SK-N-SH (cell line): ENCODE measurements at regions not wholly inside any gene's neighbourhood (a gene's known extent, or its start where the extent isn't known, plus 50 kb on each side); places are given as distances from the start of the nearest gene placed in this dataset.

Experiments used
- CTCF ChIA-PET: fragments of 300-600, 350-600 bp; formaldehyde crosslinking; extraction: SDS; loops from one replicate; lab custom pipeline; 2021; lab: Yijun Ruan, JAX
- POLR2A ChIA-PET: fragments of 350-600 bp; sonication (Branson Sonifier 250); formaldehyde crosslinking; extraction: SDS; loops from one replicate; lab custom pipeline; 2020; ENCODE audit warnings: antibody characterized with exemption, inconsistent platforms; lab: Yijun Ruan, JAX
- DNase-seq: peaks from one replicate; pipeline ENCODE4 v3.0.0; 2012
- H2AFZ ChIP-seq: fragments of 200-600 bp; sonication (generic); 2 replicates; pipeline ENCODE4 v1.8.1; 2016; ENCODE audit warnings: antibody characterized with exemption, mild to moderate bottlenecking, low read depth
- H3F3A ChIP-seq: fragments of 200-600 bp; sonication (generic); replicated peaks from 2 replicates; pipeline ENCODE3; 2016; ENCODE audit warnings: antibody characterized with exemption, mild to moderate bottlenecking; ENCODE audit not compliant: insufficient read depth
- H3K27ac ChIP-seq, 2 experiments: fragments of 200-500 bp in 1 of 2; fragments of 200-600 bp in 1 of 2; sonication (Bioruptor generic) in 1 of 2; sonication (generic), shearing (Covaris generic) in 1 of 2; 2 replicates each; pipeline versions ENCODE4 v1.5.1 to v1.6.1; 2014 to 2016; ENCODE audit warnings: low read depth in 2 of 2, inconsistent platforms in 1 of 2, low read length in 1 of 2, mild to moderate bottlenecking in 1 of 2, mixed read lengths in 1 of 2
- H3K27me3 ChIP-seq: fragments of 200-600 bp; sonication (generic), shearing (Covaris generic); 2 replicates; pipeline ENCODE4 v1.6.1; 2016; ENCODE audit warnings: mixed run types; ENCODE audit not compliant: insufficient read depth
- H3K36me3 ChIP-seq, 2 experiments: fragments of 200-500 bp in 1 of 2; fragments of 200-600 bp in 1 of 2; sonication (Bioruptor generic) in 1 of 2; sonication (generic) in 1 of 2; replicated peaks in 1 of 2; 2 replicates each; pipeline versions ENCODE3 to v1.5.1; 2014 to 2016; ENCODE audit warnings: low read length in 1 of 2, mild to moderate bottlenecking in 1 of 2; ENCODE audit not compliant: insufficient read depth in 2 of 2, control insufficient read depth in 1 of 2
- H3K4me1 ChIP-seq, 2 experiments: fragments of 200-500 bp in 1 of 2; fragments of 200-600 bp in 1 of 2; sonication (Bioruptor generic) in 1 of 2; sonication (generic), shearing (Covaris generic) in 1 of 2; 2 replicates each; pipeline versions ENCODE4 v1.5.1 to v1.6.1; 2014 to 2016; ENCODE audit warnings: low read depth in 1 of 2, low read length in 1 of 2, mixed run types in 1 of 2; ENCODE audit not compliant: insufficient read depth in 2 of 2, control insufficient read depth in 1 of 2
- H3K4me2 ChIP-seq: fragments of 200-600 bp; sonication (generic), shearing (Covaris generic); 2 replicates; pipeline ENCODE4 v1.6.1; 2017; ENCODE audit warnings: mixed run types
- H3K4me3 ChIP-seq, 2 experiments: fragments of 200-500 bp in 1 of 2; fragments of 200-600 bp in 1 of 2; sonication (Bioruptor generic) in 1 of 2; sonication (generic), shearing (Covaris generic) in 1 of 2; 2 replicates each; pipeline versions ENCODE4 v1.5.1 to v1.8.1; 2014 to 2016; ENCODE audit warnings: low read depth in 2 of 2, inconsistent platforms in 1 of 2, low read length in 1 of 2, mild to moderate bottlenecking in 1 of 2, mixed read lengths in 1 of 2, moderate library complexity in 1 of 2
- H3K79me2 ChIP-seq: fragments of 200-600 bp; sonication (generic); 2 replicates; pipeline ENCODE4 v1.8.1; 2017; ENCODE audit warnings: mild to moderate bottlenecking; ENCODE audit not compliant: insufficient read depth
- H3K9ac ChIP-seq: fragments of 200-600 bp; sonication (generic); 2 replicates; pipeline ENCODE4 v1.6.1; 2017; ENCODE audit warnings: mixed run types
- H3K9me2 ChIP-seq: fragments of 200-600 bp; sonication (generic); 2 replicates; pipeline ENCODE4 v1.6.1; 2017; ENCODE audit warnings: mixed run types
- H3K9me3 ChIP-seq: fragments of 200-600 bp; sonication (generic); 2 replicates; pipeline ENCODE4 v1.6.1; 2017; ENCODE audit warnings: mixed run types, mild to moderate bottlenecking, moderate library complexity
- H4K20me1 ChIP-seq: fragments of 200-600 bp; sonication (generic); 2 replicates; pipeline ENCODE4 v1.6.1; 2017; ENCODE audit warnings: mild to moderate bottlenecking, mixed run types; ENCODE audit not compliant: insufficient read depth
- CHD2 ChIP-seq: fragments of 150-350 bp; IDR thresholded peaks from 2 replicates; pipeline ENCODE4 v1.6.1; 2018; ENCODE audit warnings: low read length; ENCODE audit not compliant: partially characterized antibody
- EP300 ChIP-seq, 2 experiments: IDR thresholded peaks; 2 replicates each; pipeline versions ENCODE4 v1.4.0 to v1.6.1; 2012; ENCODE audit warnings: borderline replicate concordance in 1 of 2, low read depth in 1 of 2, low read length in 1 of 2
- FOSL2 ChIP-seq: IDR thresholded peaks from 2 replicates; pipeline ENCODE4 v1.4.0; 2012; ENCODE audit warnings: low read depth, mild to moderate bottlenecking, moderate library complexity, borderline replicate concordance
- FOXJ3 ChIP-seq: sonication (generic); formaldehyde crosslinking; IDR thresholded peaks from 2 replicates; pipeline ENCODE4 v1.5.1; 2020; ENCODE audit warnings: mild to moderate bottlenecking, missing genetic modification reagents
- GABPA ChIP-seq: IDR thresholded peaks from 2 replicates; pipeline ENCODE4 v1.4.0; 2012; ENCODE audit warnings: low read depth, mild to moderate bottlenecking
- JUND ChIP-seq: IDR thresholded peaks from 2 replicates; pipeline ENCODE4 v1.4.0; 2012
- MEF2A ChIP-seq: IDR thresholded peaks from 2 replicates; pipeline ENCODE4 v1.4.0; 2012; ENCODE audit warnings: low read depth, borderline replicate concordance
- MXI1 ChIP-seq: IDR thresholded peaks from 2 replicates; pipeline ENCODE4 v1.6.1; 2012; ENCODE audit warnings: mild to moderate bottlenecking, low read depth, low read length, improper control_type of control experiment
- NFIC ChIP-seq: IDR thresholded peaks from 2 replicates; pipeline ENCODE4 v1.4.0; 2012; ENCODE audit warnings: borderline replicate concordance
- RAD21 ChIP-seq: IDR thresholded peaks from 2 replicates; pipeline ENCODE4 v1.6.1; 2012; ENCODE audit warnings: mild to moderate bottlenecking, low read length
- SIN3A ChIP-seq: IDR thresholded peaks from 2 replicates; pipeline ENCODE4 v1.6.1; 2012; ENCODE audit warnings: low read depth, mild to moderate bottlenecking, low read length, moderate library complexity, borderline replicate concordance
- TCF12 ChIP-seq: IDR thresholded peaks from 2 replicates; pipeline ENCODE4 v1.4.0; 2012
- WGBS: methylation state at CpG from one replicate; pipeline ENCODE4 v1.1.6; 2017; ENCODE audit warnings: low lambda C conversion rate; 5-methylcytosine and 5-hydroxymethylcytosine counted together
- TF ChIP-seq, protein P1 (sequence below): fragments of 150-350 bp; IDR thresholded peaks from 2 replicates; pipeline ENCODE4 v1.6.1; 2016; ENCODE audit warnings: mild to moderate bottlenecking, low read depth, low read length
- TF ChIP-seq, protein P2 (sequence below): IDR thresholded peaks from 2 replicates; pipeline ENCODE4; 2012
- TF ChIP-seq, protein P3 (sequence below): IDR thresholded peaks from 2 replicates; pipeline ENCODE4 v1.4.0; 2012; ENCODE audit warnings: low read depth, borderline replicate concordance
- TF ChIP-seq, protein P4 (sequence below): IDR thresholded peaks from 2 replicates; pipeline ENCODE4 v1.6.1; 2012; ENCODE audit warnings: mild to moderate bottlenecking, low read depth, low read length, moderate library complexity
- TF ChIP-seq, protein P5 (sequence below): IDR thresholded peaks from 2 replicates; pipeline ENCODE4 v1.4.0; 2012; ENCODE audit warnings: low read depth

DNA sequence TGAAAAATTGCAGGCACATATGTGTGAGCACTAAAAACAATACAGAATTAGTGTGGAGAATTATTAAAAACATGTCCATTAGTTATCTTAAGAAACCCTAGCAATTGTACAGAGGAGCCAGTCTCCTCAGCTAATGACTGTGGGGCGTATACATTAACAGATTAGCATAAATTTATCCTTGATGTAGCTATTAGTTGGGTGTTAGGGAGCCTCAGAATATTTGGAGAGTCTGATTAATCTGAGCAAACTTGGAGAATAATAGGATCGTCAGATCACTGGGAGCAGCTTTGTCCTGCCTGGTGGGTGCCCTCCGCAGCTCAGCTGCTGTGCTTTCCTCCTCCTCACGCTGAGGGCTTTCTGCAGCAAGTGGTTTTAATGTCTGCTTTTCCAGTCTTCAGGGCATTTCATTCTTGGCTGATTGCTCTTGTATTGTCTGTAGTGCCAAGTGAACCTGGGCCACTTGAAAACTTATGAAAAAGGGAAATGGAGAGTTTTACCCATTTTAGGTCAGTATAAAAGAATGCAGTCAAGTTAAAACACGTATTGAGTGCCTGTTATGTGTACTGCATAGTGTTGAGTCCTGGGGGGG is 417.4 kb upstream of the SEMA6D start:
- CTCF ChIA-PET, result interaction anchor here (2.2 kb wide), 1 partner anchor 13 kb away, joined by 4 read pairs; no protein-coding TSS in a partner anchor
- no peak for DNase-seq
- no peak overlapping the region for H3K4me2 ChIP-seq
- no peak overlapping the region for H3K4me3 ChIP-seq
- no peaks in the 10 kb centered on the region for H3K9me2 ChIP-seq
- WGBS, result 46% methylated on average over 5 of the region's 5 CpGs
- no peaks in the 10 kb centered on the region for H3K79me2 ChIP-seq
- H3K4me1 ChIP-seq, result peaks cover 0 to 5% of the 10 kb centered on the region in 2 experiments; a peak in 3 of 4 replicates
- POLR2A ChIA-PET, result no interaction called here
- no peak overlapping the region for H3K9ac ChIP-seq
- no peak overlapping the region for H2AFZ ChIP-seq
- H3K36me3 ChIP-seq, result no peaks in the 10 kb centered on the region
- TF ChIP-seq RAD21 (no peak), GABPA (no peak), MXI1 (no peak), FOSL2 (no peak), SIN3A (no peak), TCF12 (no peak), MEF2A (no peak), NFIC (no peak), FOXJ3 (CRISPR knock-in tag) (no peak), EP300 (IDR thresholded peaks at IDR 0.05; ENCODE audit: borderline replicate concordance in 1 of 2, low read depth in 1 of 2, low read length in 1 of 2) (no peak), CHD2 (no peak), JUND (no peak)
- TF ChIP-seq, protein P1, sequence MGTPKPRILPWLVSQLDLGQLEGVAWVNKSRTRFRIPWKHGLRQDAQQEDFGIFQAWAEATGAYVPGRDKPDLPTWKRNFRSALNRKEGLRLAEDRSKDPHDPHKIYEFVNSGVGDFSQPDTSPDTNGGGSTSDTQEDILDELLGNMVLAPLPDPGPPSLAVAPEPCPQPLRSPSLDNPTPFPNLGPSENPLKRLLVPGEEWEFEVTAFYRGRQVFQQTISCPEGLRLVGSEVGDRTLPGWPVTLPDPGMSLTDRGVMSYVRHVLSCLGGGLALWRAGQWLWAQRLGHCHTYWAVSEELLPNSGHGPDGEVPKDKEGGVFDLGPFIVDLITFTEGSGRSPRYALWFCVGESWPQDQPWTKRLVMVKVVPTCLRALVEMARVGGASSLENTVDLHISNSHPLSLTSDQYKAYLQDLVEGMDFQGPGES, result no peak
- TF ChIP-seq, protein P2, sequence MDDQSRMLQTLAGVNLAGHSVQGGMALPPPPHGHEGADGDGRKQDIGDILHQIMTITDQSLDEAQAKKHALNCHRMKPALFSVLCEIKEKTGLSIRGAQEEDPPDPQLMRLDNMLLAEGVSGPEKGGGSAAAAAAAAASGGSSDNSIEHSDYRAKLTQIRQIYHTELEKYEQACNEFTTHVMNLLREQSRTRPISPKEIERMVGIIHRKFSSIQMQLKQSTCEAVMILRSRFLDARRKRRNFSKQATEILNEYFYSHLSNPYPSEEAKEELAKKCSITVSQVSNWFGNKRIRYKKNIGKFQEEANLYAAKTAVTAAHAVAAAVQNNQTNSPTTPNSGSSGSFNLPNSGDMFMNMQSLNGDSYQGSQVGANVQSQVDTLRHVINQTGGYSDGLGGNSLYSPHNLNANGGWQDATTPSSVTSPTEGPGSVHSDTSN, result no peak
- TF ChIP-seq, protein P3, sequence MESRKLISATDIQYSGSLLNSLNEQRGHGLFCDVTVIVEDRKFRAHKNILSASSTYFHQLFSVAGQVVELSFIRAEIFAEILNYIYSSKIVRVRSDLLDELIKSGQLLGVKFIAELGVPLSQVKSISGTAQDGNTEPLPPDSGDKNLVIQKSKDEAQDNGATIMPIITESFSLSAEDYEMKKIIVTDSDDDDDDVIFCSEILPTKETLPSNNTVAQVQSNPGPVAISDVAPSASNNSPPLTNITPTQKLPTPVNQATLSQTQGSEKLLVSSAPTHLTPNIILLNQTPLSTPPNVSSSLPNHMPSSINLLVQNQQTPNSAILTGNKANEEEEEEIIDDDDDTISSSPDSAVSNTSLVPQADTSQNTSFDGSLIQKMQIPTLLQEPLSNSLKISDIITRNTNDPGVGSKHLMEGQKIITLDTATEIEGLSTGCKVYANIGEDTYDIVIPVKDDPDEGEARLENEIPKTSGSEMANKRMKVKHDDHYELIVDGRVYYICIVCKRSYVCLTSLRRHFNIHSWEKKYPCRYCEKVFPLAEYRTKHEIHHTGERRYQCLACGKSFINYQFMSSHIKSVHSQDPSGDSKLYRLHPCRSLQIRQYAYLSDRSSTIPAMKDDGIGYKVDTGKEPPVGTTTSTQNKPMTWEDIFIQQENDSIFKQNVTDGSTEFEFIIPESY, result no peak
- TF ChIP-seq, protein P4, sequence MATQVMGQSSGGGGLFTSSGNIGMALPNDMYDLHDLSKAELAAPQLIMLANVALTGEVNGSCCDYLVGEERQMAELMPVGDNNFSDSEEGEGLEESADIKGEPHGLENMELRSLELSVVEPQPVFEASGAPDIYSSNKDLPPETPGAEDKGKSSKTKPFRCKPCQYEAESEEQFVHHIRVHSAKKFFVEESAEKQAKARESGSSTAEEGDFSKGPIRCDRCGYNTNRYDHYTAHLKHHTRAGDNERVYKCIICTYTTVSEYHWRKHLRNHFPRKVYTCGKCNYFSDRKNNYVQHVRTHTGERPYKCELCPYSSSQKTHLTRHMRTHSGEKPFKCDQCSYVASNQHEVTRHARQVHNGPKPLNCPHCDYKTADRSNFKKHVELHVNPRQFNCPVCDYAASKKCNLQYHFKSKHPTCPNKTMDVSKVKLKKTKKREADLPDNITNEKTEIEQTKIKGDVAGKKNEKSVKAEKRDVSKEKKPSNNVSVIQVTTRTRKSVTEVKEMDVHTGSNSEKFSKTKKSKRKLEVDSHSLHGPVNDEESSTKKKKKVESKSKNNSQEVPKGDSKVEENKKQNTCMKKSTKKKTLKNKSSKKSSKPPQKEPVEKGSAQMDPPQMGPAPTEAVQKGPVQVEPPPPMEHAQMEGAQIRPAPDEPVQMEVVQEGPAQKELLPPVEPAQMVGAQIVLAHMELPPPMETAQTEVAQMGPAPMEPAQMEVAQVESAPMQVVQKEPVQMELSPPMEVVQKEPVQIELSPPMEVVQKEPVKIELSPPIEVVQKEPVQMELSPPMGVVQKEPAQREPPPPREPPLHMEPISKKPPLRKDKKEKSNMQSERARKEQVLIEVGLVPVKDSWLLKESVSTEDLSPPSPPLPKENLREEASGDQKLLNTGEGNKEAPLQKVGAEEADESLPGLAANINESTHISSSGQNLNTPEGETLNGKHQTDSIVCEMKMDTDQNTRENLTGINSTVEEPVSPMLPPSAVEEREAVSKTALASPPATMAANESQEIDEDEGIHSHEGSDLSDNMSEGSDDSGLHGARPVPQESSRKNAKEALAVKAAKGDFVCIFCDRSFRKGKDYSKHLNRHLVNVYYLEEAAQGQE, result no peak
- TF ChIP-seq, protein P5, sequence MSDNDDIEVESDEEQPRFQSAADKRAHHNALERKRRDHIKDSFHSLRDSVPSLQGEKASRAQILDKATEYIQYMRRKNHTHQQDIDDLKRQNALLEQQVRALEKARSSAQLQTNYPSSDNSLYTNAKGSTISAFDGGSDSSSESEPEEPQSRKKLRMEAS, result no peak
- no peak overlapping the region for H3K27ac ChIP-seq
- no peaks in the 10 kb centered on the region for H3K9me3 ChIP-seq
- H4K20me1 ChIP-seq, result no peaks in the 10 kb centered on the region
- H3K27me3 ChIP-seq, result no peaks in the 10 kb centered on the region
- H3F3A ChIP-seq, result no peaks in the 10 kb centered on the region
